Fibroblast of skin of abdomen (primary cell): ENCODE measurements at regions not wholly inside any gene's neighbourhood (a gene's known extent, or its start where the extent isn't known, plus 50 kb on each side); places are given as distances from the start of the nearest gene placed in this dataset.
A peak's percentile ranks its signal among the peaks of the same experiment; 100 is the strongest.

ENCODE experiments used
- DNase-seq: peaks from one replicate; pipeline ENCODE4 v3.0.0-alpha.2; 2013

- no peak for DNase-seq
Measured at GRCh38 chr13:107375701-107376340, 807.9 kb upstream of the ARGLU1 start.

GRCh38 chr13:107374038-107374437, 806.1 kb upstream of the ARGLU1 start:
- no peak for DNase-seq

GRCh38 chr13:107373551-107373950, 805.6 kb upstream of the ARGLU1 start:
- peak; percentile 58 for DNase-seq

- peak; percentile 62 for DNase-seq
Measured at GRCh38 chr13:107370015-107370785, 802.3 kb upstream of the ARGLU1 start.

- DNase-seq, result no peak
Measured at GRCh38 chr13:107367258-107367657, 799.3 kb upstream of the ARGLU1 start.

- DNase-seq, result no peak
Measured at GRCh38 chr13:107365466-107366215, 797.7 kb upstream of the ARGLU1 start.

GRCh38 chr13:107364658-107365057, 796.7 kb upstream of the ARGLU1 start:
- no peak for DNase-seq

GRCh38 chr13:107361666-107362065, 793.7 kb upstream of the ARGLU1 start:
- no peak for DNase-seq

- no peak for DNase-seq
Measured at GRCh38 chr13:107360010-107360409, 792.1 kb upstream of the ARGLU1 start.

GRCh38 chr13:107358866-107359265, 790.9 kb upstream of the ARGLU1 start:
- DNase-seq, result no peak

- no peak for DNase-seq
Measured at GRCh38 chr13:107351305-107351704, 783.4 kb upstream of the ARGLU1 start.

GRCh38 chr13:107348925-107349324, 781.0 kb upstream of the ARGLU1 start:
- DNase-seq, result no peak

- no peak for DNase-seq
Measured at GRCh38 chr13:107348471-107348870, 780.5 kb upstream of the ARGLU1 start.

GRCh38 chr13:107347641-107348369, 779.9 kb upstream of the ARGLU1 start:
- no peak for DNase-seq

- DNase-seq, result no peak
Measured at GRCh38 chr13:107342747-107343146, 774.8 kb upstream of the ARGLU1 start.

GRCh38 chr13:107339209-107339608, 771.3 kb upstream of the ARGLU1 start:
- DNase-seq, result peak; percentile 2

GRCh38 chr13:107332188-107332587, 764.3 kb upstream of the ARGLU1 start:
- DNase-seq, result no peak

GRCh38 chr13:107331359-107331758, 763.4 kb upstream of the ARGLU1 start:
- no peak for DNase-seq

- no peak for DNase-seq
Measured at GRCh38 chr13:107330484-107330883, 762.5 kb upstream of the ARGLU1 start.

GRCh38 chr13:107329991-107330390, 762.1 kb upstream of the ARGLU1 start:
- no peak for DNase-seq

- DNase-seq, result no peak
Measured at GRCh38 chr13:107324416-107325204, 756.7 kb upstream of the ARGLU1 start.

- no peak for DNase-seq
Measured at GRCh38 chr13:107322228-107322627, 754.3 kb upstream of the ARGLU1 start.
